Tibial artery (tissue), 4 donors: ENCODE measurements at regions not wholly inside any gene's neighbourhood (a gene's known extent, or its start where the extent isn't known, plus 50 kb on each side); places are given as distances from the start of the nearest gene placed in this dataset.

Source experiments
- DNase-seq, 2 donors: peaks; one replicate each; pipeline ENCODE4 v3.0.0-alpha.2; 2019
- H3K27ac ChIP-seq, 2 donors: fragments of 200-600 bp; sonication (generic) in 1 of 2; 1 replicate in 1 of 2; 2 replicates in 1 of 2; pipeline ENCODE4 v1.5.1; 2018 to 2019; ENCODE audit warnings: mild to moderate bottlenecking in 1 of 2
- H3K27me3 ChIP-seq, 2 donors: fragments of 200-600 bp; sonication (generic) in 1 of 2; one replicate each; pipeline versions ENCODE4 v1.5.1 to v1.6.0; 2016 to 2019
- H3K36me3 ChIP-seq, 3 donors: fragments of 200-600 bp; sonication (generic) in 2 of 3; one replicate each; pipeline ENCODE4 v1.5.1; 2016 to 2019; ENCODE audit warnings: mild to moderate bottlenecking in 2 of 3
- H3K4me1 ChIP-seq, 4 donors: fragments of 200-600 bp; sonication (generic) in 2 of 4; 1 replicate in 3 of 4; 2 replicates in 1 of 4; pipeline ENCODE4 v1.5.1; 2016 to 2019
- H3K4me3 ChIP-seq, 2 donors: fragments of 200-600 bp; sonication (generic) in 1 of 2; 1 replicate in 1 of 2; 2 replicates in 1 of 2; pipeline ENCODE4 v1.5.1; 2018 to 2019; ENCODE audit warnings: mild to moderate bottlenecking in 2 of 2
- H3K9me3 ChIP-seq, 3 donors: fragments of 200-600 bp; sonication (generic) in 1 of 3; one replicate each; pipeline ENCODE4 v1.5.1; 2016 to 2019
- intact Hi-C: fragments of 100-400 bp; cut with DNase I; formaldehyde crosslinking; loops from one replicate; pipeline ENCODE4 v1.15.0; 2023; ENCODE audit warnings: low total_unique reads
- TF ChIP-seq, protein P1 (sequence below), 2 experiments: fragments of 200-600 bp in 1 of 2; fragments of 450-650 bp in 1 of 2; IDR thresholded peaks; one replicate each; pipeline ENCODE4 v1.5.1; 2017 to 2019; ENCODE audit warnings: antibody characterized with exemption in 2 of 2, mild to moderate bottlenecking in 1 of 2, moderate library complexity in 1 of 2

GRCh38 chr1:37347104-37347649 is 127.2 kb upstream of the ZC3H12A start:
- DNase-seq = no peak
- H3K4me1 ChIP-seq = no peaks in the 10 kb centered on the region
- H3K27me3 ChIP-seq = peaks cover 0 to 2% of the 10 kb centered on the region in 2 donors
- TF ChIP-seq, protein P1, sequence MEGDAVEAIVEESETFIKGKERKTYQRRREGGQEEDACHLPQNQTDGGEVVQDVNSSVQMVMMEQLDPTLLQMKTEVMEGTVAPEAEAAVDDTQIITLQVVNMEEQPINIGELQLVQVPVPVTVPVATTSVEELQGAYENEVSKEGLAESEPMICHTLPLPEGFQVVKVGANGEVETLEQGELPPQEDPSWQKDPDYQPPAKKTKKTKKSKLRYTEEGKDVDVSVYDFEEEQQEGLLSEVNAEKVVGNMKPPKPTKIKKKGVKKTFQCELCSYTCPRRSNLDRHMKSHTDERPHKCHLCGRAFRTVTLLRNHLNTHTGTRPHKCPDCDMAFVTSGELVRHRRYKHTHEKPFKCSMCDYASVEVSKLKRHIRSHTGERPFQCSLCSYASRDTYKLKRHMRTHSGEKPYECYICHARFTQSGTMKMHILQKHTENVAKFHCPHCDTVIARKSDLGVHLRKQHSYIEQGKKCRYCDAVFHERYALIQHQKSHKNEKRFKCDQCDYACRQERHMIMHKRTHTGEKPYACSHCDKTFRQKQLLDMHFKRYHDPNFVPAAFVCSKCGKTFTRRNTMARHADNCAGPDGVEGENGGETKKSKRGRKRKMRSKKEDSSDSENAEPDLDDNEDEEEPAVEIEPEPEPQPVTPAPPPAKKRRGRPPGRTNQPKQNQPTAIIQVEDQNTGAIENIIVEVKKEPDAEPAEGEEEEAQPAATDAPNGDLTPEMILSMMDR (IDR thresholded peaks at IDR 0.05) = no peak
- intact Hi-C loops = no loop called here
- H3K4me3 ChIP-seq = no peak overlapping the region
- H3K9me3 ChIP-seq = no peaks in the 10 kb centered on the region
- H3K27ac ChIP-seq = no peak overlapping the region
- no peaks in the 10 kb centered on the region for H3K36me3 ChIP-seq

GRCh38 chr1:37353871-37354270 is 120.5 kb upstream of the ZC3H12A start:
- H3K9me3 ChIP-seq = no peaks in the 10 kb centered on the region
- no peaks in the 10 kb centered on the region for H3K36me3 ChIP-seq
- DNase-seq = no peak
- H3K4me1 ChIP-seq = no peaks in the 10 kb centered on the region
- no peak overlapping the region for H3K27ac ChIP-seq
- intact Hi-C loops = no loop called here
- H3K4me3 ChIP-seq = no peak overlapping the region
- TF ChIP-seq, protein P1 (IDR thresholded peaks at IDR 0.05) = no peak
- peaks cover 0 to 27% of the 10 kb centered on the region in 2 donors for H3K27me3 ChIP-seq

- Histone ChIP-seq H3K4me3 (no peak overlapping the region), H3K4me1 (no peaks in the 10 kb centered on the region), H3K27me3 (peaks cover 0 to 36% of the 10 kb centered on the region in 2 donors), H3K36me3 (no peaks in the 10 kb centered on the region), H3K27ac (no peak overlapping the region), H3K9me3 (no peaks in the 10 kb centered on the region)
- no peak for DNase-seq
- TF ChIP-seq, protein P1 (IDR thresholded peaks at IDR 0.05) = no peak
- intact Hi-C loops = no loop called here
Observed at GRCh38 chr1:37354876-37355650, 119.3 kb upstream of the ZC3H12A start.

- H3K36me3 ChIP-seq = no peaks in the 10 kb centered on the region
- no peaks in the 10 kb centered on the region for H3K4me1 ChIP-seq
- H3K27me3 ChIP-seq = peaks cover 0 to 48% of the 10 kb centered on the region in 2 donors
- no peak overlapping the region for H3K27ac ChIP-seq
- TF ChIP-seq, protein P1 (IDR thresholded peaks at IDR 0.05) = no peak
- no peaks in the 10 kb centered on the region for H3K9me3 ChIP-seq
- intact Hi-C loops = no loop called here
- no peak overlapping the region for H3K4me3 ChIP-seq
- no peak for DNase-seq
Observed at GRCh38 chr1:37358992-37359391, 115.4 kb upstream of the ZC3H12A start.

DNA sequence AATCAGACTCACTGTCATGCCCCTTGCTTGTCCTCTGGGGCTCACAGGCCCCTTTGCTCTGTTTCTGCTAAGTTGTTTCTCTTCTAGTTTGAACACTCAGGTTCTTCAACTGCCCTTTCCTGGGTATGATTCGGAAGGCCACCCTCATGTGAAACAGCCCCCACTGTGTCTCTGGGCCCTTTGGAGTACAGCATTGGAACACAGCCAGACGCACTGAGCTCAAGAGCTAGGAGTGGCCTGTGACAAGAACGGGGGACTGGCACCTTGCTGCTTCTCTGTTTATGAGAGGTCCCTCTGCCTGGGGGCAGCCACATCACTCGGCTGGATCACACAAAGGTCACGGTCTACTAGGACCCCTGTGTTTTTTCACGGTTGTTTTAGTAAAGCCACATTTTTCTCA is 114.4 kb upstream of the ZC3H12A start:
- no peak for DNase-seq
- TF ChIP-seq, protein P1 (IDR thresholded peaks at IDR 0.05) = no peak
- Histone ChIP-seq H3K9me3 (no peaks in the 10 kb centered on the region), H3K4me1 (no peaks in the 10 kb centered on the region), H3K4me3 (no peak overlapping the region), H3K36me3 (no peaks in the 10 kb centered on the region), H3K27me3 (peaks cover 0 to 48% of the 10 kb centered on the region in 2 donors), H3K27ac (no peak overlapping the region)
- intact Hi-C loops = no loop called here
